Transverse colon (tissue), 4 donors: ENCODE measurements at regions not wholly inside any gene's neighbourhood (a gene's known extent, or its start where the extent isn't known, plus 50 kb on each side); places are given as distances from the start of the nearest gene placed in this dataset.

Experiments used
- DNase-seq: peaks from one replicate; pipeline ENCODE4 v3.0.0-alpha.2; 2019
- H3K27ac ChIP-seq, 4 donors: fragments of 200-600 bp; sonication (generic); 2 replicates each; pipeline ENCODE4 v1.5.1; 2016 to 2018; ENCODE audit warnings: inconsistent platforms in 4 of 4
- H3K27me3 ChIP-seq: fragments of 200-600 bp; sonication (generic); 2 replicates; pipeline ENCODE4 v1.5.1; 2017; ENCODE audit warnings: inconsistent platforms
- H3K36me3 ChIP-seq, 4 donors: fragments of 200-600 bp; sonication (generic); 2 replicates each; pipeline ENCODE4 v1.5.1; 2017 to 2019; ENCODE audit warnings: inconsistent platforms in 4 of 4
- H3K4me1 ChIP-seq, 4 donors: fragments of 200-600 bp; sonication (generic); 2 replicates each; pipeline ENCODE4 v1.5.1; 2017 to 2020; ENCODE audit warnings: inconsistent platforms in 4 of 4
- H3K4me3 ChIP-seq, 4 donors: fragments of 200-600 bp; sonication (generic); 1 replicate in 1 of 4; 2 replicates in 3 of 4; pipeline versions ENCODE4 v1.5.1 to v1.6.1; 2017 to 2019; ENCODE audit warnings: inconsistent platforms in 4 of 4
- H3K9me3 ChIP-seq, 2 donors: fragments of 200-600 bp; sonication (generic); 2 replicates each; pipeline ENCODE4 v1.5.1; 2017 to 2019; ENCODE audit warnings: inconsistent platforms in 2 of 2
- CTCF ChIP-seq, 5 experiments: fragments of 200-600 bp in 3 of 5; fragments of 450-650 bp in 2 of 5; sonication (generic) in 3 of 5; IDR thresholded peaks; 1 replicate in 2 of 5; 2 replicates in 3 of 5; pipeline ENCODE4 v1.5.1; 2016 to 2017; ENCODE audit warnings: antibody characterized with exemption in 5 of 5, inconsistent platforms in 3 of 5, mild to moderate bottlenecking in 2 of 5, moderate library complexity in 1 of 5
- EP300 ChIP-seq: sonication (generic); formaldehyde crosslinking; IDR thresholded peaks from one replicate; pipeline ENCODE4 v1.6.1; 2017; ENCODE audit warnings: antibody characterized with exemption, low read depth
- POLR2A ChIP-seq: fragments of 450-650 bp; IDR thresholded peaks from one replicate; pipeline ENCODE4 v1.6.1; 2016; ENCODE audit warnings: antibody characterized with exemption, mild to moderate bottlenecking, moderate library complexity
- POLR2AphosphoS5 ChIP-seq, 3 donors: sonication (generic); formaldehyde crosslinking; IDR thresholded peaks; one replicate each; pipeline ENCODE4 v1.6.1; 2016; ENCODE audit warnings: antibody characterized with exemption in 3 of 3
- WGBS, 2 donors: methylation state at CpG; one replicate each; pipeline ENCODE4 v1.1.5; 2018; ENCODE audit warnings: low coverage in 1 of 2; 5-methylcytosine and 5-hydroxymethylcytosine counted together
- in situ Hi-C, 4 donors: fragments of 200-750 bp; cut with MboI; loops; one replicate each; pipeline versions ENCODE4 v1.15.0 to v1.15.1; 2017; ENCODE audit warnings: low sequenced_read_pairs in 3 of 4, low pct_ligation_motif_present in 1 of 4, low pct_unique_long_range_greater_than_20kb in 1 of 4
- intact Hi-C: fragments of 100-400 bp; cut with DNase I; formaldehyde crosslinking; loops from one replicate; pipeline ENCODE4 v1.15.1; 2023; ENCODE audit warnings: low total_unique reads

GRCh38 chrY:19573646-19574045 lies 170.9 kb downstream of the KDM5D start:
- Histone ChIP-seq H3K4me3 (no peak overlapping the region), H3K4me1 (no peaks in the 10 kb centered on the region), H3K27me3 (no peaks in the 10 kb centered on the region), H3K9me3 (no peaks in the 10 kb centered on the region), H3K27ac (no peak overlapping the region), H3K36me3 (no peaks in the 10 kb centered on the region)
- WGBS, 2 donors: 83% methylated on average over 1 of the region's 2 CpGs; no CpG with 5 or more reads in 1 of the 2 donors
- TF ChIP-seq CTCF (IDR thresholded peaks at IDR 0.05) (no peak), EP300 (no peak), POLR2AphosphoS5 (IDR thresholded peaks at IDR 0.05) (no peak), POLR2A (no peak)
- intact Hi-C loops (no loop called here), in situ Hi-C loops (no loop called here)
- no peak for DNase-seq

GRCh38 chrY:19570999-19571398 lies 173.5 kb downstream of the KDM5D start:
- Histone ChIP-seq H3K9me3 (no peaks in the 10 kb centered on the region), H3K4me3 (no peak overlapping the region), H3K27me3 (no peaks in the 10 kb centered on the region), H3K36me3 (no peaks in the 10 kb centered on the region), H3K27ac (no peak overlapping the region), H3K4me1 (no peaks in the 10 kb centered on the region)
- in situ Hi-C loops (no loop called here), intact Hi-C loops (no loop called here)
- DNase-seq: no peak
- TF ChIP-seq POLR2A (no peak), CTCF (IDR thresholded peaks at IDR 0.05) (no peak), EP300 (no peak), POLR2AphosphoS5 (IDR thresholded peaks at IDR 0.05) (no peak)
- 80% methylated on average over 1 of the region's 2 CpGs; no CpG with 5 or more reads in 1 of the 2 donors for WGBS, 2 donors

- Histone ChIP-seq H3K27ac (peak overlapping the region in 2 of 4 donors; percentile 94), H3K4me3 (peak overlapping the region in 2 of 4 donors; percentile 83 to 89), H3K36me3 (no peaks in the 10 kb centered on the region), H3K4me1 (no peaks in the 10 kb centered on the region), H3K9me3 (no peaks in the 10 kb centered on the region), H3K27me3 (no peaks in the 10 kb centered on the region)
- in situ Hi-C loops (loop anchor here in 1 of 4 donors (10.0 kb wide), 1 partner anchor 177 kb away; the partner anchor contains the start of gene KDM5D), intact Hi-C loops (no loop called here)
- WGBS, 2 donors: 3% methylated on average over 5 of the region's 14 CpGs; no CpG with 5 or more reads in 1 of the 2 donors
- TF ChIP-seq EP300 (no peak), CTCF (IDR thresholded peaks at IDR 0.05) (no peak), POLR2AphosphoS5 (IDR thresholded peaks at IDR 0.05) (no peak), POLR2A (no peak)
- no peak for DNase-seq
These were observed 176.6 kb downstream of the KDM5D start for GRCh38 chrY:19567943-19568342.

- intact Hi-C loops (no loop called here), in situ Hi-C loops (loop anchor here in 1 of 4 donors (10.0 kb wide), 1 partner anchor 178 kb away; the partner anchor contains the start of gene KDM5D)
- no peaks in the 10 kb centered on the region for H3K36me3 ChIP-seq
- WGBS, 2 donors: no CpG with 5 or more reads among the region's 53 CpGs
- no peaks in the 10 kb centered on the region for H3K4me1 ChIP-seq
- no peak for DNase-seq
- H3K27ac ChIP-seq: peak overlapping the region in 2 of 4 donors; percentile 94
- no peaks in the 10 kb centered on the region for H3K9me3 ChIP-seq
- TF ChIP-seq CTCF (IDR thresholded peaks at IDR 0.05) (no peak), POLR2A (no peak), POLR2AphosphoS5 (IDR thresholded peaks at IDR 0.05) (no peak), EP300 (no peak)
- peak overlapping the region in 2 of 4 donors; percentile 83 to 89 for H3K4me3 ChIP-seq
- H3K27me3 ChIP-seq: no peaks in the 10 kb centered on the region
These were observed 177.2 kb downstream of the KDM5D start for GRCh38 chrY:19567051-19567921.
